A673 (cell line): ENCODE measurements at regions not wholly inside any gene's neighbourhood (a gene's known extent, or its start where the extent isn't known, plus 50 kb on each side); places are given as distances from the start of the nearest gene placed in this dataset.

Experiments
- CTCF ChIP-seq: fragments of 300-800, 200-600 bp; sonication (generic); conservative IDR thresholded peaks from 2 replicates; pipeline ENCODE4 v1.5.1; 2017; ENCODE audit warnings: low read depth, mild to moderate bottlenecking, antibody characterized with exemption, low read length, moderate library complexity, mixed read lengths
- EZH2 ChIP-seq: fragments of 200-600 bp; sonication (generic); IDR thresholded peaks from 2 replicates; pipeline ENCODE4 v1.6.1; 2017; ENCODE audit warnings: borderline replicate concordance, low read depth, mild to moderate bottlenecking, mixed read lengths, antibody characterized with exemption, low read length; ENCODE audit not compliant: poor library complexity, severe bottlenecking

- TF ChIP-seq CTCF (no peak), EZH2 (no peak)
Measured at GRCh38 chr9:111113712-111114111, 75.4 kb upstream of the LPAR1 start.
